ENCODE measurements at regions not wholly inside any gene's neighbourhood (a gene's known extent, or its start where the extent isn't known, plus 50 kb on each side); places are given as distances from the start of the nearest gene placed in this dataset.

GRCh38 chrX:81021478-81021877, 180.2 kb downstream of the HMGN5 start (continued):
- no peak for TF ChIP-seq CHD7 (IDR thresholded peaks at IDR 0.05; ENCODE audit: insufficient replicate concordance, low read length)
